NCI-H82 treated with DMSO at 0.1 percent for 48 hours (cell line): ENCODE measurements at regions not wholly inside any gene's neighbourhood (a gene's known extent, or its start where the extent isn't known, plus 50 kb on each side); places are given as distances from the start of the nearest gene placed in this dataset.

Experiments used
- DNase-seq: peaks from one replicate; lab custom pipeline; 2025; ENCODE audit not compliant: unreplicated experiment; lab: John Stamatoyannopoulos, UW

DNA sequence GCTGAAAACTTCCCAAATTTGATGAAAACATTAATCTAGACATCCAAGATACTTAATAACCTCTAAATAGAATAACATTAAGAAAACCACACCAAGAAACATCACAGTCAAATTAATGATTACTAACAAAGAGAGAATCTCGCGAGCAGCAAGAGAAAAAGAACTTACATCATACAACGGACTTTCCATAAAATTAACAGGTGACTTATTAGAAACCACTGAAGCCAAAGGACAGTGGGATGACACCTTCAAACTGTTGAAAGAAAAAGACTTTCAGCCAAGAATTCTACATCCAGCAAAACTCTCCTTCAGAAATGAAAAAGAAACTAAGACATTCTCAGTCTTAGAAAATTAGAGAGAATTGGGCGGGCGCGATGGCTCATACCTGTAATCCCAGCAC is 232.0 kb downstream of the SNCA start:
- no peak for DNase-seq

DNA sequence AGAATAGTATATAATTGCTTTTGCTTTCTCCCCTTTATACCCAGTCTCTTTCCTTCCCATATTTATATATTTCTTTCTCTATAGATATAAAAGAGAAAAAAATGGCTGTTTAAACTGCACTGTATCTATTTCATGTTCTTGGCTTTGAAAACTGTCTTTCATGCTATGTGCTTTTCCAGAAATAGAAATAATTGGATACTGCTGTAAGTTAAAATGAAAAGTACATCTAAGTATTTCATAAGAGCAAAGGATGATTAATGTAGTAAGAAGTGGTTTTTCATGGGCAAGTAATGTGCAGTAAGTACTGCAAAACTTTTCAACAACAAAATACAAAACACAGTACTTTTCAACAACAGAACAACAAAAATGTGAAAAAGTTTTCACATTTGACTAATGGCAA is 237.9 kb downstream of the SNCA start:
- no peak for DNase-seq

DNA sequence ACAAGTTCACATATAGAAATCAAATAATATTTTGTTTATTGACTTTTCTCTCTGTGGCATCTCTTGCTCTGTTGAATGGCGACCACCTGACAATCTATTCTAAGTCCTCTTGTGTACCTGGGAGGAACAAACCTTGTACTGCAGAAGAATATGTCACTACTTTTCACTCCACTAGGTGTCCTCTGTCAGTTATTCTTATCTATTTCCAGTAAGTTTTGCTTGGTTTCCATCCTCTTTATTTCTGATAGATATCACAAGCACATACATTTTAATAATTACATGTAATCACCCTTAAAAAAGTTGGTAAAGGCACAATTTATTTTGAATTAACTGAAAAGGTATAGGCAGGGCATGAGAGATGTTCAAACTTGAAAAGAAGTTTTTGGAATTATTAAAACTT is 238.4 kb downstream of the SNCA start:
- DNase-seq: peak; percentile 4

DNA sequence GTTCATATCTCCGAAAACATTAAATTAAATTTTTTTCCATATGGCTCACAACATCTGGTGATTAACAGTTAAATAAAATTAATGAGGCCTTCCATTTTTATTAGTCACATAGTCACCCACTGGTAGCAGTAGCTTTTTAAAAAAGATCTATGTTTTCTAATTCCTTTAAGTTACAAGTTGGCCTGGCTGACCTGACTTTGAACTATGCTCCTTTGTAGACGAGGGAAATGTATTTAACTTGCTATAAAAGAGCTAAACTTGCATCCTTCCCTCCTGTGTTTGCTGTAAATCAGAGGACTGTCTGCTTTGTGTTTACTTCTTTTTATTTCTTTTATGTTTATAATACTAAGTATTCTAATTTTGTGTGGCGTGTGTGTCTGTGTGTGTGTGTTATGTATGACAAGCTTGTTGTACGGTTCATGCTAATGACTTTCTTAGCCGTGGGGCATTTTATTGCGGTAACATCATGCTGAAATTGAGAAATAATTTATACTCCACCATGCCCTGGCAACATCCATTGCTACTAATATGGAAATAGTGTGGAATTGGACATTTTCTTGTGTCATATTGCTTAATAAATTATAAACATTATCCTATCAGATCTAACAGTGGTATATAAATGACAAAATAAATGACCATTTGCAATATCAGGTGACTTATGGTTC is 241.7 kb downstream of the SNCA start:
- DNase-seq: no peak

DNA sequence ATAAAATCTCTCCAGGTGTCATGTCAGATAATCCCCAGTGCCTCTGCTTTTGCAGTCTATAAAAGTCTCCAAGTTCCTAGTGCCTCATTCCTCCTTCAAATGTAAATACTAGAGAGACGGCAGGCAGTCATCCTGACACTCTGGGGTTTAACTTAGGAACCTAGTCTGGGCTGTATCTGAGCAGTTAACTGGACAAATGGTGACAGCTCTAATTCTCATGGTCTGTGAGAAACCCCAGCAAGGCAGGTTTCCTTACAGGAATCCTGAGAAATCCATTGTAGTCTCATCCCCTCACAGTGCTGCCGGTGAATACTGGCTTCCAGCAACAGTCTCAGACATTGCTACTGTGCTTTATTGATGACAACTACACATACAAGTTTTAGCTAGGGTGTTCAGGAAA is 246.8 kb downstream of the SNCA start:
- no peak for DNase-seq

DNA sequence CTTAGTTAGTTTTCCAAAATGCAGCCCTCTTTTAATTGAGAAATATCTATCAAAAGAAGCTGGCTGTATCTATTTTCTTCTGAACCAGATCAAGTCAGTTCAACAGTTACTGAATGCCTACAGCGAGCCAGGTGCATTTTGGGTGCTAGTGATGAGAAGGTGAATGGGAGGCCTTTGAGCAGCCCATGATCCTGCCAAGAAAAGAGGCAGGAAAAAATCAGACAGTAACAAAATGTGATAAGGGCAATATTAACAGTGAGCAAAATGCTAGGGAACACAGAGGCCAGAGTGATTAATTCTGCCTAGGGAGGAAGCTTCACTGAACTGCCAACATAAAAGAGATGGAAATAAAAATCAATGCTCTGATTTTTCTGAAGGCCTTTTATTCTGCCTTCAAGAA is 248.5 kb downstream of the SNCA start:
- DNase-seq: no peak

DNA sequence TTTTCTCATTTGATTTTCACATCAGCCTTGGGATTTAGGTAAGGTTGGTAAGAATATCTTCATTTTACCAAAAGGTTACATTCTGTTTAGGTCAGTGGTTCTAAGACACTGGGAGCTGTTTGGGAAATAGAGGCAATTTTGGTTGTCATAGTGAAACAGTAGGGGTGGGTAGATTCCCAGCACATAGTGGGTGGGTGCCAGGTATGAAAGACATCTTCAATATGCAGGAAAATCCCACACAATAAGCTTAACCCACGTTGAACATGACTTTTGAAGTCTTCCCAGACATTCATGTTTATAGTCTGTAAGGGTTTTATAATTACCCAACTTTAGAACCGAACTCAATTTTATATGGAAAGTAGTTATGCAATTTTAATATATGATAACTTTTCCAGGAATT is 249.6 kb downstream of the SNCA start:
- no peak for DNase-seq

DNA sequence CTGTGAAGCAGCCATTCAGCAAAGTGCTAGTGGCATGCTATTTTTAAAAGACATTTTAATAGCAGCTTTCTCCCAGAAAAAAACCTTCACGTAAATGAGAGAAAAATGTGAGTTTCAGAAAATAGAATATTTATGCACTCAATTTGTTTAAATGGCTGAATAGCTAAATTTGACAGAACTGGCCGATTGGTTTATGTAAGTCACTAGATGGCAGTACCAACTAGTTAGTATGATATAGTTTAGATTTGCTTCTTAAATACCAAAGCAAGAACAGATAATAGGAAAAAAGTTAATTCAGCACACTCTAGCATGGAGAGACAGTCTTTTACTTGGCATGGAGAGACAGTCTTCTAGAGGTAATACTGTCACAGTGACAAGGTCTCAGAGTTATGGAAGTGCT is 250.1 kb downstream of the SNCA start:
- DNase-seq: no peak

DNA sequence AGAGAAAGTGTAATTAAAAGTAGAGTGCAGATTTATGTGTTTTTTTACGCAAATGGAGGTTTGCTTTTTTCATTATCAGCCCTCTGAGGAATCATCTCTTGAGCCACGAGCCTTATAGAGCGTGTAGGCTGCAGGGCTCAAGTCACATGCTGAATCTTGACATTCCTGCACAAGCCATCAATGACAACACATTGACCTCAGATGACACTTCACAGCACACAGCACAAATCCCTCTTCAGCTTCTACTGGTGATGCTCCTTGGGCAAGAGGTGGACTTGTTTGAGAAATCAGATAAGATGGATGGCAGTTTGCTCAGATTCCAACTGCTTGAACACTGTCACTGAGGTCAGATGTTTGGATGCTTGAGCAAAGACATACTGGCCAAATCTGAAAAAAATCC is 250.6 kb downstream of the SNCA start:
- DNase-seq: no peak

DNA sequence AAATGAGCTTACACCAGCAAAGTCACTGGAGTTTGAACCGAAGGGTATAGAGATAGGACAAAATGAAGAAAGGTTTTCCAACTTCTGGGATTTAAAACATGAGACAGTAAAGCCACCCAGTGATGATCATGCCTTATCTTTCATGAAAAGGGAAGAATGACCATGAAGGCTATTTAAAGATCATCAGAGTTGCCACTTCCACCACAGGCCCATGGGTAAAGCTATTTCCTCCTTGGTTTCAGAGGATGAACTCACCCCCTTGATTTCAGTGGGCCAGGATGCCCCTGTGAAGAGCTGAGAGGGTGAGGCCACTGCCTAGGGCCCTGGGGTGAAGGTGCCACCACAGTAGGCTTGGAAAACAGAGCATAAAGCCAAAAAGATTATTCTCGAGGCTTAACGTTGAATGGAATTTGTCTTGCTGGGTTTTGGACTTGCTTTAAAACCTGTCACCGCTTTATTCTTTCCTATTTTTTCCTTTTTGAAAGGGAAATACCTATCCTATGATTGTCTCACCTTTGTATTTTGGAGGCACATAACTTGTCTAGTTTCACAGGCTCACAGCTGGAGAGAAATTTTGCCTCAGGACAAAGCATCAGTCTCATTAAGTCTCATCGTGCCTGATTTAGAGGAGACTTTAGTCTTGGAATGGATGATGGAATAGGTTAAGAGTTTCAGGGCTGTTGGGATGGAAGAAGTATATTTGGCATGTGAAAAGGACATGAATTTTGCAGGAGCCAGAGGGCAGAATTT is 254.0 kb downstream of the SNCA start:
- no peak for DNase-seq

DNA sequence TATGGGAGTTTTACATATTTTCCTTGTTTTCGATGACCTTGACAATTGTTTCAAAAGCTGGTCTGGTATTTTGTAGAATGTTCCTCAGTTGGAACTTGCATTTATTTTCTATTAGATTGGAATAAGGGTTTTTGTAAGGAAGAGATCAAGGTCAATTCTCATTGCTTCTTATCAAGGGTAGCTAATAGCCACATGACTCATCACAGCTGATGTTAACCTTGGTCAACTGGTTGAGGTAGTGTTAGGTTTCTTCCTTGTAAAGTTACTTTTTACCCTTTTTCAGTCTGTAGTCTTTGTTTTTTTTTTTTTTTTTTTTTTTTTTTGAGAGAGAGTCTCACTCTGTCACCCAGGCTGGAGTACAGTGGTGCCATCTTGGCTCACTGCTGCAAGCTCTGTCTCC is 257.2 kb downstream of the SNCA start:
- DNase-seq: no peak

DNA sequence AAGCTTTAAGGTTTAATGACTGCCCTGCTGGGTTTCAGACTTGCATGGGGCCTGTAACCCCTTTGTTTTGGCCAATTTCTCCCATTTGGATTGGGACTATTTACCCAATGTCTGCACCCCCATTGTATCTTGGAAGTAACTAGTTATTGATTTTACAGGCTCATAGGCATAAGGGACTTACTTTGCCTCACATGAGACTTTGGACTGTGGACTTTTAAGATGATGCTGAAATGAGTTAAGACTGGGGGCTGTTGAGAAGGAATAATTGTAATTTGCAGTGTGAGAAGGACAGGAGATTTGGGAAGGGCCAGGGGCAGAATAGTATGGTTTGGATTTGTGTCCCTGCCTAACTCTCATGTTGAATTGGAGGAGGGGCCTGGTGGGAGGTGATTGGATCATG is 260.7 kb downstream of the SNCA start:
- no peak for DNase-seq

DNA sequence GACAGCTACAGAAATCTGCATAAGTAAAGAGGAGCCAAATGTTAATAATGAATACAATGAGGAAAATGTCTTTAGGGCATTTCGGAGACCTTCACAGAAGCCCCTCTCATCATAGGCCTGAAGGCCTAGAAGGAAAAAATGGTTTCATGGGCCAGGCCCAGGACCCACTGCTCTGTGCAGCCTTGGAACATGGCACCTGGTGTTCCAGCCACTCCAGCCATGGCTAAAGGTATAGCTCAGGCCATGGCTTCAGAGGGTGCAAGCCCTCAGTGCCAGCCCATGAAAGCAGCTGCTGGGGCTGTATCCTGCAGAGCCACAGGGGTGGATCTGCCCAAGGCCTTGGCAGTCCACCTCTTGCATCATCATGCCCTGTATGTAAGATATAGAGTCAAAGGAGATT is 261.1 kb downstream of the SNCA start:
- no peak for DNase-seq

DNA sequence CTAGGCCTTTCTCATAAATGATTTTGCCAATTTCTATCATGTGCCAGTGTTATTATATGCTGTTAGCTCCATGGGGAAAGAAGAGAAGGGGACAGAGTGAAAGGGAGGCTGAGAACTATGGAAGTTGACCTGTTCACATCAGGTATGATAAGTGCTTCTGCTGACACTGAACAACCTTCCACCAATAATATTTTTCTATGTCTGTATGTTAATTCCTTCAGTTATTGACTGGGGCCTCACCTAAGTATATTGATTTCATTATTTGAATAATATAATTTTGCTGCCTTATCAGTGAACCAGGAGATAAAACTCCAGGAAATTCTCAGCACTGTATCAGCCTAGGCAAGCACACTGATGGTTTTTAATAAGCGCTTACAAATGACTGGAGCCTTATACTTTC is 262.8 kb downstream of the SNCA start:
- DNase-seq: no peak

DNA sequence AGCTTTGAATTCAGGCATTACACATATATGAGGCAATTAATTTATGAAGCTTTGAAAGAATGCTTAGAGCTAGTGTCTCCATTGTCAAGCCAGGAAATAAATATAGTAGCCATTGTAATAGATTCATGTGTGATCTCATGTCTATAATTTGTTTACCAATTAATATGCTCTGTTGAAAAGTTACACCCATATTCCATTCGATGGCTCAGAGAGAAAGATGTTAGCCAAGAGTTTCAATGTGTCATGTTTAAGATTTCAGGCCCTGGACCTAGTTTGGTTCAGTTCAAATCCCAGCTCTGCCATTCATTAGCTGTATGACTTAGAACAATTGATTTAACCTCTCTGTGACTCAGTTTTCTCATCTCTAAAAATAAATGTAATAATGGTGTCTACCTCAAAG is 263.3 kb downstream of the SNCA start:
- no peak for DNase-seq

DNA sequence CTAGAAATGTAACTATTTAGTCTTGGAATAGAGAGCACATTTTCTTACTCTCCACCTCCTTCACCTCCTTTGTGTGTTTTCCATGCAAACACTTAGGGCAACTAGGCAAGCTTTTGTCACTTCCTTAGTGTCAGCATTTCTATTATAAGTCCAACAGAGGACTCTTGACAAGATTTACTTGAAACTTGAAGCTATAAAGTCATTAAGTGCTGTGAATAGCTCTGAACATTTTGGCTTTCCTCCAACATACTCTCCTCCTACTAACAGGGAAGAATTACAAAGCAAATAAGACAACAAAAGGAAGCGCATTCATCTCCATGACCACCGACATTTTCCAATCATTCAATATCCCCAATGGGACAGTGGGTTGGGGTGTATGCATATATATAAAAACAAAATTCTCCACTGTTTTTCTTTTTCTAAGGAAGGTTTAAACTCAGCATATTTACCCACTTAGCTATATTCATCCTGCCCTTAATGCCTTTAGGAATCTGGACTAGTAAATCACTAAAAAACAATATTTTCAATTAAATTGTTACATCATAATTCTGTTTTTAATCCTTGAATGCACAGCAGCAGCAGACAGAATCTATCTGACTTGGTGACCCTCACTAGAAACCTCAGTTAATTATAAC is 264.6 kb downstream of the SNCA start:
- peak; percentile 48 for DNase-seq

DNA sequence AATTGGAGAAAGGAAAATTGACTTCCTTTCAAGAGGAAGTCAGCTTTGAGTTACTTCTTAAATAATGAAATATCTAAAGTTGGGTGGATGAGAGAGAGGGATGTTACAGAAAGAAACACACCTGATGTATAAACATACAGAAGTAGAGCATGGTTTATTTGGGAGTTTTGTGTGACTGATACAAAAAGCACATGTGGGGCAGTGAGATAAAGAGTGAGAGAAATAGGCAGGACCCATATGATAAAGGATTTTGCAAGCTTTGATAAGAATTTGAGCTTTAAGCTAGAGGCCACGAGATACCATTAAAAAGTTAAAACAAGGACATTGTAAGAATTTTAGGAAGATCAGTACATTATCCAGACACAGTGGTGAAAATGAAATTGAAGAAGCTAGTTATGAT is 263.3 kb upstream of the GPRIN3 start:
- no peak for DNase-seq

DNA sequence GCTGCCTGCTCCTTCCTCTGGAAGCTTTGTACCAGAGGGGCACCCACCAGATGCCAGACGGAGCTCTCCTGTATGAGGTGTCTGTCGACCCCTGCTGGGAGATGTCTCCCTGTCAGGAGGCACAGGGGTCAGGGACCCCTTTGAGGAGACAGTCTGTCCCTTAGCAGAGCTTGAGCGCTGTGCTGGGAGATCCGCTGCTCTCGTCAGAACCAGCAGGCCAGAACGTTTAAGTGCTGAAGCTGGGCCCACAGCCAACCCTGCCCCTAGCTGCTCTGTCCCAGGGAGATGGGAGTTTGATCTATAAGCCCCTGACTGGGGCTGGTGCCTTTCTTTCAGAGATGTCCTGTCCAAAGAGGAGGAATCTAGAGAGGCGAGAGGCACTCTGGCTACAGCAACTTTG is 260.3 kb upstream of the GPRIN3 start:
- DNase-seq: no peak

DNA sequence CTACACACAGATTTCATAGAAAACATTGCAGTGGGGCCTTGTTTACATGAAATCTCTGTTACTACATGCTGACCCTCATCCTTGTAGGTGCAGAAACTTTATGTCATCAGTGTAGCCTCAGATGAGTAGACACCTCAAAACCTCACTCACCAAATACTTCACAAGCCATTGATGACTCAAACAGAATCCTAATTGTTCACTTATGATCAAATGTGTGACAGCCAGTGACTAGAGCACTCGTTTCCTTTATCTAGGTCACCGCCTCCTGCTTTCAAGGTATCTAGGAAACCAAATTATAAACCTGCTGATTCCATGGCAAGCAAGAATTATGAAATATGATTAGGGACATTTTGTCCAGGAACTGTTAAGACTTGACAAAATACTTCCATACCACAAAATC is 255.8 kb upstream of the GPRIN3 start:
- DNase-seq: no peak

DNA sequence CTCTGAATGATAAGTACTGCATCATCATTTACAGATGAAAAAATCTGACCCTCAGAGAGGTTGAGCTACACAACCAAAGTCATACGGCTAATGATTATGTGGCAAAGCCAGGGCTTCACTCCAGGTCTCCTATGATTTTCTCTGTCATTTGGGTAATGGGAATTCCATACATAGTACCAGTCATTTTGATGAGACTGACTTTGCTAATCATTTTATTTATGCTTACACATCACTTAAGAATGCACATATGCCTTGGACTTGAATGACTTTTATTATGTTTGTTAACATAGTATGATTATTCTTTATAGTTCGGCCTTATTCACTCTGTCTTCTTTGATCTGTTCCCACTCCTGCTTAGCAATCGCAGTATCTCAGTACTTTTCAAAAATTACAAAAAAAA is 255.1 kb upstream of the GPRIN3 start:
- DNase-seq: no peak

DNA sequence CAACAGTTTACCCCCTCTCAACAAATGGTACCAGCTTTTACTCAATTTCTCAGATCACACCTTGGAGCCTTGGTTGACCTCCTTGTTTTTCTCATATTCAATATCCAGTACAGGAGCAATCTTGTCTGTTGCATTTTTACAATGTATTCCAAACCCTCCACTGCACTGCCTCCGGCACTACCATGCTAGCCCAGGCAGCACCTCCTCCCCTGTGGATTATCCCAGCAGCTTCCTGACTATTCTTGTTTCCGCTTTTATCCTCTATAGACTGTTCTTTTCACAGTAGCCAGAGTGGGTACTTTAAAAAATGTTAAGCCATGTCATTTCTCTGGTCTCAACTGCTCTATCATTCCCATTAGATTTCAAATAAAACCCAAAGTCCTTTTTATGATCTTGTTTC is 253.4 kb upstream of the GPRIN3 start:
- no peak for DNase-seq

DNA sequence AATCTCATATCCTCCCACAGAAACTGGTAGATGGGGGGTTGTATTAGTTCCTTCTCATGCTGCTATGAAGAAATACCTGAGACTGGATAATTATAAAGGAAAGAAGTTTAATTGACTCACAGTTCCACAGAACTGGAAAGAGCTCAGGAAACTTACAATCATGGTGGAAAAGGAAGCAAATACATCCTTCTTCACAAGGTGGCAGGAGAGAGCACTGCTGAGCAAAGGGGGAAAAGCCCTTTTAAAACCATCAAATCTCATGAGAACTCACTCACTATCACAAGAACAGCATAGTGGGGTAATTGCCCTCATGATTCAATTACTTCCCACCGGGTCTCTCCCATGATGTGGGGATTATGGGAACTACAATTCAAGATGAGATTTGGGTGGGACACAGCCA is 250.5 kb upstream of the GPRIN3 start:
- DNase-seq: no peak
